NCI-H1436 (cell line): ENCODE measurements at regions not wholly inside any gene's neighbourhood (a gene's known extent, or its start where the extent isn't known, plus 50 kb on each side); places are given as distances from the start of the nearest gene placed in this dataset.

ENCODE experiments used
- DNase-seq: peaks from one replicate; lab custom pipeline; 2025; lab: John Stamatoyannopoulos, UW

- no peak for DNase-seq
These were observed 317.2 kb downstream of the TMEM121 start for GRCh38 chr14:105843444-105844046.

GRCh38 chr14:105844047-105844630, 317.8 kb downstream of the TMEM121 start:
- no peak for DNase-seq

DNA sequence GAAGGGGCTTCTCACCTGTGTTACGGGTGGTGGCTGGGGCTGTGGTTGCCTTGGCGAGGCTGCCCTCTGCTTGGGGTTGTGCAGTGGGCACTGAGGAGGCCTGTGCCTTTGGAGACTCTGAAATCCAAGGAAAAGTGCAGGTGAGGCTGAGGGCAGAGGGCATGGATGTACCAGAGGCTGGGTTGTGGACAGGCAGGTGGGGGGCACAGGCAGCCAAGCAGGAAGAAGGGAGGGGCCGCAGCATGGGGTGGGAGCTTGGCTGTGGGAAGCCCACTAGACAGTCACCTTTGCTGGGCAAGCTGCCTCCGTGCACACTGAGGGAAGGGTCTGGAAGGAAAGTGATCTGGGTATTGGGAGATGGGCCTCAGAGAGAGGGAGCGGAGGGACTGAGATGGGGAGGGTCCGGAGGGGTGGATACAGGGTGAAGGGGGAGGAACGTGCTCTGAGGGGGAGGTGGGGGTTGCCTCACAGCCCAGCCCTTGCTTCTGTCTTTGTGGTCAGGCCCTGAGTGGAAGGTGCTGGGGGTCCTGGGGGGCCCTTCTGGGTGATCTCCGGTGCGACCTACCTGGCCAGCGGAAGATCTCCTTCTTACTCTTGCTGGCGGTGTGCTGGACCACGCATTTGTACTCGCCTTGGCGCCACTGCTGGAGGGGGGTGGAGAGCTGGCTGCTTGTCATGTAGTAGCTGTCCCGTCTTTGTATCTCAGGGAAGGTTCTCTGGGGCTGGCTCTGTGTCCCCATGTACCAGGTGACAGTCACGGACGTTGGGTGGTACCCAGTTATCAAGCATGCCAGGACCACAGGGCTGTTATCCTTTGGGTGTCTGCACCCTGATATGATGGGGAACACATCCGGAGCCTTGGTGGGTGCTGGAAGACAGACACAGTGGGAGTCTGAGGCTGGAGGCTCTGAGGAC, 318.7 kb downstream of the TMEM121 start:
- DNase-seq, result no peak

DNA sequence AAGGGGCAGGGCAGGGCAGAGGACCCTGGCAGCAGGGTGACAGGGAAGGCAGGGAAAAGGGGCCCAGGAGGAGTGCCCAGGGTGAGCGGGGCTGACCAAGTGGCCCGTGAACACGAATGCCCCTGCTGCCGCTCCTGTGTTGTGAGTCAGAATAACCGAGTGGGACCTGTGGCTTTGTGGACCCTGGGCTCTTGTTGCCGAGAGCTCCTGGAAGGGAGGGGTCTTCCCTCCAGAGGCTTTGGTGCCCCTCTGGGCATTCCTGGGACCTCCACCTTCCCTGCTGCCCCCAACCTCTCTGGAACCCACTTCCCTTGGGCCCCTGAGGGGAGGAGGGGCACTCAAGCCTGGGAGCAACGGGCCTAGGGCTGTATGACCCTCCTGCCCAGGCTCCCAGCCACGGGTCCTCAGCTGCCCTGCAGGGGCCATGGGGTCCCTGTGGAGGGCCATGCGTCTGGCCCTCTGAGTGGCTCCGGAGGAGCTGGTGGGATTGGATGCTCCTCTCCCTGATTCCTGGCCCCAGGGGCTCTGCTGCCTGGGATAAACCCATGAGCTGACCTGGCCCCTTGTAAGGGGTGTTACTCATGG, 319.4 kb downstream of the TMEM121 start:
- DNase-seq, result no peak

DNA sequence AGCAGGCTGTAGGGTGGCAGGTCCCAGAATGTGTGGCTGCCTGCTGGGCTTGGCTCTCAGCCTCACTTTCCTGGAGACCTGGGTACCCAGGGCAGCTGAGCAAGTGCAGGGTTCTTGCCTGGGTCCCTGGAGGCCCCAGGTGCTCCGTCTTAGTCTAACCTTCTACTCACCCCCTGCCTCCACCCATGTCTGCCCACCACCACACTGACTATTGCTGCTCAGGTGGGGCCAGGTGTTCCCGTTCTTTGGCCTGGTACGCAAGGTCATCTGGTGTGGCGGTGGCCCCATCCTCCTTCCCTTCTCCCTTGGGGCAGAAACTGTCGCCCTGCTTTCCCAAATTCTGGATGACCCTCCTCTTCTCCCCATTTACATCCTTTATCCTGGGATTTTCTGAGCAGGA, 319.9 kb downstream of the TMEM121 start:
- DNase-seq, result no peak

GRCh38 chr14:105847400-105847799, 321.0 kb downstream of the TMEM121 start:
- DNase-seq, result no peak

- no peak for DNase-seq
These were observed 322.2 kb downstream of the TMEM121 start for GRCh38 chr14:105848570-105848969.

GRCh38 chr14:105849933-105850626, 323.7 kb downstream of the TMEM121 start:
- no peak for DNase-seq

DNA sequence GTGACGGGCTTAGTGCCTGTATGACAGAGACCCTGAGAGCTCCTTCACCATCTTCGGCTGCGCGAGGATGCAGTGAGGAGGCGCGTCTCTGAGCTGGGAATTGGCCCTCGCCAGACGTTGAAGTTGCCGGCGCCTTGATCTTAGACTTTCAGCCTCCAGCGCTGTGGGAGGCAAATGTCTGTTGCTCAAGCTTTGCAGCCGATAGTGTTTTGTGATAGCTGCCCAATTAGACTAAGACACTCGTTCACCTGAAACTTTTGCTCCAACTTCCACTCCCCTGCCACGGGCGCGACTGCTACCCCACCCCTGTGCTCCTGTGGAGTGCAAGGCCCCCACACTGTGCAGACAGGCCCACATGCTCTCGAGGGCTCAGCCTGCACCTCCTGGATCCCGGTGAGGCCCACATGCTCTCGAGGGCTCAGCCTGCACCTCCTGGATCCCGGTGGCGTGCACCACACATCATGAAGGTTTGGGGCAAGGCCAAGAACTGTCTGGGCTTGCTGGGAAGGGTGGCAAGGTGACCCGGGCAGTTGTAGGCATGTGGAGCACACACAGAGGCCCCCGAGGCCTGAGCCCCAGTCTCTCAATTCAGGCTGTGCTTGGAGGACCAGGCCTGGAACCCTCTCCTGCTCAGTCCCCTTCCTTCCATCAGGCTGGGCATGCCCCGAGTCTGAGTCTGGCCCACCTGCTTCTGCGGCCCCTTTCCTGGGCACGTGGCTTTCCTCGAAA, 324.6 kb downstream of the TMEM121 start:
- no peak for DNase-seq

GRCh38 chr14:105851716-105852377, 325.5 kb downstream of the TMEM121 start:
- no peak for DNase-seq

- no peak for DNase-seq
These were observed 326.1 kb downstream of the TMEM121 start for GRCh38 chr14:105852378-105853088.

DNA sequence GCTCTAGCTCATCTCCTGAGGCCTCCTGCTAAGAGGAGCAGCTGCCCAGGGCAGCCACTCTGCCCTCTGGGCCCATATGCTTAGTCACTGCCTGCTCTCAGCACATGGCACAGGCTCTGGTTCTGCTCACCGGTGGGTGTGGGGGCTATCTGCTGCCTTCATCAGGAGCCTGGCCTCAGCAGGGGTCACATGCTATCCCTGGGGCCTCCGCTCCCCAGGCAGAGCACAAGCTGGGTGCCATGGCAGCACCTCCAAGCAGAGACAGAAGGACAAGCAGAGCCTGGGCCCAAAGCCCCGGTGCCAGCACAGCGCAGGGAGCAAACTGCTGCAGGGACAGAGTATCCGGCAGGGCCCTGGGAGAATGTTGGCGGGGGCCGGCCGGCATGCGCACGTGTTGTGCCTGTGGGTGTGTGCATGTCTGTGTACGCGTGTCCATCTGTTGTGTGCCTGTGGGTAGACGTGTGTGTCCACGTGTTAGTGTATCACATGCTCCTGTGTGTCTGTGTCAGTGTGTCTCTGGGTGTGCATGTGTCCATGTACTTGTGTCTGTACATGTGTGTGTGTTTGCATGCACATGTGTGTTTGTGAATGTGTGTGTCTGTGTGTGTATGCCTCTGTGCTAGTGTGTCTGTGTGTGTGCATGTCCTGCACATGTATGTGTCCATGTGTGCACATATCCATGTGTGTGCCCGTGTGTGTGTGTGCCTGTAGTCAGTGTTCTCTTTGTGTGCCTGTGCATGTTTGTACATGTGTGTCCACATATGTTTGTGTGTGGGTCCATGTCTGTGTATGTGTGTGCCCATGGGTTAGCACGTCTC, 326.9 kb downstream of the TMEM121 start:
- DNase-seq, result no peak

DNA sequence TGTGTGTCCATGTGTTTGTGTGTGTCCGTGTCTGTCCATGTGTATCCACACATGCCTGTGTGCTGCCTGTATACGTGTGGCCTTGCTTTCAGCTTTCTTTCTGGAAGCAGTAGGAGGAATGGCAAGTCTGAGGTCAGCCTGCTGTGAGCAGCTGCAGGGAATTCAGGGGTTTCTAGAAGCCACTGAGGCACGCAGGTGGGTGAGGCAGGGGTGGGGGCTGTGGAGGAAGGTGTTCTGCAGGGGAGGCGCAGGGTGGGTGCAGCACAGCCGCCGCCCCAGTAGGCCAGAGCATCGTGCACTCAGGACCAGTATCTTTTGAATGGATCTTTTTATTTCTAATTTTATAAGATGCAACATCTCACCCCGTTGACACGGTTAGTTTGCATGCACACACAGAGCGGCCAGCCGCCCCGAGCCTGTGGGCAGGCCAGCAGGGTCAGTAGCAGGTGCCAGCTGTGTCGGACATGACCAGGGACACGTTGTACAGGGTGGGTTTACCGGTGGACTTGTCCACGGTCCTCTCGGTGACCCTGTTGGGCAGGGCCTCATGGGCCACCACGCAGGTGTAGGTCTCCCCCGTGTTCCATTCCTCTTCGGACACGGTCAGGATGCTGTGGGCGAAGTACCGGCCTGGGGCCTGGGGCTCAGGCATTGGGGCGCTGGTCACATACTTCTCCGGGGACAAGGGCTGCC, 327.7 kb downstream of the TMEM121 start:
- DNase-seq, result no peak

GRCh38 chr14:105854600-105855245, 328.3 kb downstream of the TMEM121 start:
- DNase-seq, result no peak

GRCh38 chr14:105855246-105855892, 329.0 kb downstream of the TMEM121 start:
- DNase-seq, result no peak

DNA sequence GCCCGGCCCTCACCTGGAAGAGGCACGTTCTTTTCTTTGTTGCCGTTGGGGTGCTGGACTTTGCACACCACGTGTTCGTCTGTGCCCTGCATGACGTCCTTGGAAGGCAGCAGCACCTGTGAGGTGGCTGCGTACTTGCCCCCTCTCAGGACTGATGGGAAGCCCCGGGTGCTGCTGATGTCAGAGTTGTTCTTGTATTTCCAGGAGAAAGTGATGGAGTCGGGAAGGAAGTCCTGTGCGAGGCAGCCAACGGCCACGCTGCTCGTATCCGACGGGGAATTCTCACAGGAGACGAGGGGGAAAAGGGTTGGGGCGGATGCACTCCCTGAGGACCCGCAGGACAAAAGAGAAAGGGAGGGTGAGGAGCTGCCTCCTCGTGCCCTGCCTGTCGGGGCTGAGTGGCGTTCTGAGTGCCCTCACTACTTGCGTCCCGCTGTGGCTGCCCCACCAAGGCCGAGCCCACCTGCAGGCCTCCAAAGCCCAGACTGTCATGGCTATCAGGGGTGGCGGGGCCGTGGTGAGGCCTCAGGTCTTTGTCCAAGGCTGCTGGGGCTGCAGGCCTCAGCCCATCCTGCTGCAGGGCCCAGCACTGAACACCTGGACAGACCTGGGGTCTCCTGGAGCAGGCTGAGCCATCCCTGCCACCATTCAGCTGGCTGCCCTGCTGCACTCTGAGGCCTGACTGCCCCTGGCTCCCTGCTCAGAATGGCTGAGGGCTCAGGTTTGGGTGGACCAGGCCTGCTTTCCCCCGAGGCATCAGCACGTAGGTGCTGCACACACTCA, 329.7 kb downstream of the TMEM121 start:
- DNase-seq, result no peak

GRCh38 chr14:105856676-105857219, 330.4 kb downstream of the TMEM121 start:
- DNase-seq, result no peak
